H1 (cell line): ENCODE measurements at regions not wholly inside any gene's neighbourhood (a gene's known extent, or its start where the extent isn't known, plus 50 kb on each side); places are given as distances from the start of the nearest gene placed in this dataset.

Source experiments
- CTCF ChIA-PET: fragments of 300-600 bp; sonication (Branson Sonifier 250); formaldehyde crosslinking; loops from one replicate; lab custom pipeline; 2021; ENCODE audit not compliant: partially characterized antibody; lab: Charles Lee
- POLR2A ChIA-PET: fragments of 300-600 bp; sonication (Branson Sonifier 250); formaldehyde crosslinking; loops from one replicate; lab custom pipeline; 2021; ENCODE audit warnings: inconsistent platforms; ENCODE audit not compliant: partially characterized antibody; lab: Charles Lee
- DNase-seq, 2 experiments: peaks; one replicate each; pipeline versions ENCODE4 v3.0.0 to v3.0.0-alpha.2; 2010 to 2022; ENCODE audit warnings: low spot score in 2 of 2, low read depth in 1 of 2, mixed read lengths in 1 of 2
- FAIRE-seq: peaks from 2 replicates; lab custom pipeline; 2011; peaks lifted over from hg19 to GRCh38; lab: Jason Lieb, UNC
- H2AFZ ChIP-seq: 2 replicates; pipeline ENCODE4 v1.8.1; 2012; ENCODE audit warnings: low read length, inconsistent platforms
- H2AK5ac ChIP-seq: 2 replicates; pipeline ENCODE4 v1.6.1; 2013; ENCODE audit warnings: low read depth, low read length
- H2BK120ac ChIP-seq: replicated peaks from 2 replicates; pipeline ENCODE3; 2013; ENCODE audit warnings: low read depth, low read length, inconsistent platforms
- H2BK12ac ChIP-seq: 2 replicates; pipeline ENCODE4 v1.6.1; 2013; ENCODE audit warnings: low read depth, low read length
- H2BK15ac ChIP-seq: 2 replicates; pipeline ENCODE4 v1.6.1; 2013; ENCODE audit warnings: low read length
- H2BK20ac ChIP-seq: 2 replicates; pipeline ENCODE4 v1.6.1; 2013; ENCODE audit warnings: low read length
- H2BK5ac ChIP-seq: 2 replicates; pipeline ENCODE4 v1.6.1; 2013; ENCODE audit warnings: low read depth, low read length
- H3K14ac ChIP-seq: 2 replicates; pipeline ENCODE4 v1.6.1; 2013; ENCODE audit warnings: inconsistent platforms; ENCODE audit not compliant: insufficient read length
- H3K18ac ChIP-seq: 2 replicates; pipeline ENCODE4 v1.6.1; 2013; ENCODE audit warnings: low read length; ENCODE audit errors: extremely low read depth
- H3K23ac ChIP-seq: 2 replicates; pipeline ENCODE4 v1.6.1; 2013; ENCODE audit warnings: inconsistent platforms; ENCODE audit not compliant: insufficient read length
- H3K23me2 ChIP-seq: 2 replicates; pipeline ENCODE4 v1.6.1; 2013; ENCODE audit warnings: low read depth, low read length
- H3K27ac ChIP-seq: 2 replicates; pipeline ENCODE4 v1.6.1; 2011; ENCODE audit warnings: low read depth, low read length, inconsistent platforms
- H3K27me3 ChIP-seq, 4 experiments: replicated peaks in 1 of 4; 1 replicate in 1 of 4; 2 replicates in 3 of 4; pipeline versions ENCODE4 v1.6.1 to v1.8.1; 2011 to 2013; ENCODE audit warnings: low read length in 3 of 4, mild to moderate bottlenecking in 3 of 4, inconsistent platforms in 2 of 4, mixed read lengths in 2 of 4, moderate library complexity in 1 of 4; ENCODE audit not compliant: control insufficient read depth in 3 of 4, insufficient read depth in 3 of 4; ENCODE audit errors: extremely low read depth in 1 of 4
- H3K36me3 ChIP-seq, 4 experiments: 2 replicates each; pipeline versions ENCODE4 v1.6.1 to v1.8.1; 2011 to 2013; ENCODE audit warnings: mild to moderate bottlenecking in 4 of 4, low read length in 3 of 4, moderate library complexity in 2 of 4, control low read depth in 1 of 4, inconsistent platforms in 1 of 4; ENCODE audit not compliant: insufficient read depth in 4 of 4, control insufficient read depth in 2 of 4
- H3K4ac ChIP-seq: replicated peaks from 2 replicates; pipeline ENCODE3; 2013; ENCODE audit warnings: low read length, low read depth, mixed read lengths, inconsistent platforms; ENCODE audit not compliant: insufficient read length
- H3K4me1 ChIP-seq, 4 experiments: replicated peaks in 1 of 4; 1 replicate in 1 of 4; 2 replicates in 3 of 4; pipeline versions ENCODE4 v1.6.1 to v1.8.1; 2011 to 2013; ENCODE audit warnings: low read length in 3 of 4, inconsistent platforms in 2 of 4, mixed read lengths in 1 of 4; ENCODE audit not compliant: insufficient read depth in 4 of 4, control insufficient read depth in 3 of 4
- H3K4me2 ChIP-seq, 2 experiments: 2 replicates each; pipeline versions ENCODE4 v1.6.1 to v1.8.1; 2011 to 2013; ENCODE audit warnings: low read depth in 2 of 2, low read length in 2 of 2, control low read depth in 1 of 2, inconsistent platforms in 1 of 2, mild to moderate bottlenecking in 1 of 2; ENCODE audit not compliant: insufficient read depth in 1 of 2
- H3K4me3 ChIP-seq, 4 experiments: fragments of 200-600, 300-600 bp in 1 of 4; sonication (generic), shearing (Covaris generic), sonication (Bioruptor Twin) in 1 of 4; 2 replicates each; pipeline versions ENCODE4 v1.5.1 to v1.8.1; 2011 to 2016; ENCODE audit warnings: low read length in 4 of 4, low read depth in 3 of 4, control low read depth in 2 of 4, inconsistent platforms in 2 of 4, mild to moderate bottlenecking in 2 of 4, mixed read lengths in 1 of 4, moderate library complexity in 1 of 4; ENCODE audit not compliant: insufficient read depth in 2 of 4; ENCODE audit errors: extremely low read depth in 1 of 4
- H3K56ac ChIP-seq: replicated peaks from 2 replicates; pipeline ENCODE3; 2013; ENCODE audit warnings: low read depth, mild to moderate bottlenecking, mixed read lengths, low read length, inconsistent platforms; ENCODE audit not compliant: insufficient read length
- H3K79me1 ChIP-seq: 2 replicates; pipeline ENCODE4 v1.6.1; 2013; ENCODE audit warnings: low read depth, low read length, control low read depth
- H3K79me2 ChIP-seq, 2 experiments: 2 replicates each; pipeline versions ENCODE4 v1.6.1 to v1.8.1; 2012 to 2013; ENCODE audit warnings: low read length in 2 of 2, mild to moderate bottlenecking in 2 of 2, inconsistent platforms in 1 of 2; ENCODE audit not compliant: insufficient read depth in 2 of 2, control insufficient read depth in 1 of 2
- H3K9ac ChIP-seq, 4 experiments: replicated peaks in 1 of 4; 1 replicate in 1 of 4; 2 replicates in 3 of 4; pipeline versions ENCODE4 v1.6.1 to v1.8.1; 2011 to 2013; ENCODE audit warnings: low read depth in 3 of 4, low read length in 3 of 4, control low read depth in 2 of 4, mild to moderate bottlenecking in 2 of 4, moderate library complexity in 2 of 4, inconsistent platforms in 1 of 4; ENCODE audit errors: extremely low read depth in 1 of 4
- H3K9me3 ChIP-seq, 2 experiments: 2 replicates each; pipeline versions ENCODE4 v1.6.1 to v1.8.1; 2012 to 2013; ENCODE audit warnings: mild to moderate bottlenecking in 2 of 2, moderate library complexity in 2 of 2, control low read depth in 1 of 2, inconsistent platforms in 1 of 2, low read depth in 1 of 2, low read length in 1 of 2, mixed read lengths in 1 of 2; ENCODE audit not compliant: insufficient read depth in 2 of 2
- H4K20me1 ChIP-seq, 2 experiments: replicated peaks in 1 of 2; 2 replicates each; pipeline versions ENCODE3 to v1.8.1; 2011 to 2013; ENCODE audit warnings: inconsistent platforms in 2 of 2, low read length in 2 of 2, mild to moderate bottlenecking in 1 of 2; ENCODE audit not compliant: insufficient read depth in 2 of 2, control insufficient read depth in 1 of 2
- H4K5ac ChIP-seq: 2 replicates; pipeline ENCODE4 v1.6.1; 2013; ENCODE audit warnings: low read length, low read depth, mixed read lengths, inconsistent platforms; ENCODE audit not compliant: insufficient read length
- H4K8ac ChIP-seq: 2 replicates; pipeline ENCODE4 v1.8.0; 2013; ENCODE audit warnings: mild to moderate bottlenecking, moderate library complexity, low read length, inconsistent platforms; ENCODE audit not compliant: insufficient read depth; ENCODE audit errors: extremely low read depth
- H4K91ac ChIP-seq: replicated peaks from 2 replicates; pipeline ENCODE3; 2013; ENCODE audit warnings: low read length, mixed read lengths, inconsistent platforms; ENCODE audit not compliant: insufficient read length
- ASH2L ChIP-seq: fragments of 200-600, 300-600 bp; sonication (generic); IDR thresholded peaks from one replicate; pipeline ENCODE4 v1.7.1; 2017; ENCODE audit warnings: low read length
- JUN ChIP-seq: IDR thresholded peaks from 2 replicates; pipeline ENCODE4 v1.6.1; 2011; ENCODE audit warnings: low read depth, mild to moderate bottlenecking, improper control_type of control experiment, low read length
- TAF1 ChIP-seq: IDR thresholded peaks from 2 replicates; pipeline ENCODE4 v1.6.1; 2011; ENCODE audit warnings: mild to moderate bottlenecking, low read depth, low read length
- TCF12 ChIP-seq: IDR thresholded peaks from 2 replicates; pipeline ENCODE4 v1.6.1; 2011; ENCODE audit warnings: low read depth, mild to moderate bottlenecking, low read length
- TF ChIP-seq, protein P1 (sequence below): IDR thresholded peaks from 2 replicates; pipeline ENCODE4 v1.6.1; 2011; ENCODE audit warnings: low read length, improper control_type of control experiment

DNA sequence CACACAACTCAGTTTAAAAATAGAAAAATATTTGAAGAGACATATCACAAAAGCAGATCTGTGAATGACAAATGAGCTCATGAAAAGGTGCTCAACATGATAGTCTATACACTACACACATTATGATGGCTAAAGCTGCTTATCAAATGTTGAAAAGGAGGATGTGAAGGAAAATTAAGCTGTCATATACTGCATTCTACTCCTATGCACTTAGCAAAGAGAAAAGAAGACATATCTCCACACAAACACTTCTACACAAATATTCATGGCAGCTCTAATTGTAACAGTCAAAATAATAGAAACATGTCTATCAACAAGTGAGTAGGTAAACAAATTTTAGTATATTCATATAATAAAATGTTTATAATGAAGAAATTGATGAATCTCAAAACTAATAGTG, 540.5 kb downstream of the PLOD2 start:
- H3K18ac ChIP-seq = no peak overlapping the region
- H2AFZ ChIP-seq = no peak overlapping the region
- H3K23me2 ChIP-seq = no peaks in the 10 kb centered on the region
- H3K4me2 ChIP-seq = no peak overlapping the region
- H2BK15ac ChIP-seq = no peak overlapping the region
- H3K79me1 ChIP-seq = no peaks in the 10 kb centered on the region
- ChIA-PET POLR2A (no interaction called here), CTCF (interaction anchor here (0.7 kb wide), 1 partner anchor 1423 kb away, joined by 3 read pairs; no protein-coding TSS in a partner anchor)
- H3K27ac ChIP-seq = no peak overlapping the region
- H2BK12ac ChIP-seq = no peak overlapping the region
- no peak overlapping the region for H2BK120ac ChIP-seq
- no peak overlapping the region for H2BK20ac ChIP-seq
- no peak overlapping the region for H2BK5ac ChIP-seq
- H3K23ac ChIP-seq = no peak overlapping the region
- H4K5ac ChIP-seq = no peak overlapping the region
- no peaks in the 10 kb centered on the region for H3K79me2 ChIP-seq
- no peak overlapping the region for H3K4ac ChIP-seq
- no peaks in the 10 kb centered on the region for H3K36me3 ChIP-seq
- H3K9me3 ChIP-seq = no peaks in the 10 kb centered on the region
- H4K91ac ChIP-seq = no peak overlapping the region
- DNase-seq (no peak), FAIRE-seq (no peak)
- no peak overlapping the region for H4K8ac ChIP-seq
- no peak overlapping the region for H3K9ac ChIP-seq
- TF ChIP-seq TAF1 (no peak), JUN (no peak), TCF12 (no peak), ASH2L (no peak)
- TF ChIP-seq, protein P1, sequence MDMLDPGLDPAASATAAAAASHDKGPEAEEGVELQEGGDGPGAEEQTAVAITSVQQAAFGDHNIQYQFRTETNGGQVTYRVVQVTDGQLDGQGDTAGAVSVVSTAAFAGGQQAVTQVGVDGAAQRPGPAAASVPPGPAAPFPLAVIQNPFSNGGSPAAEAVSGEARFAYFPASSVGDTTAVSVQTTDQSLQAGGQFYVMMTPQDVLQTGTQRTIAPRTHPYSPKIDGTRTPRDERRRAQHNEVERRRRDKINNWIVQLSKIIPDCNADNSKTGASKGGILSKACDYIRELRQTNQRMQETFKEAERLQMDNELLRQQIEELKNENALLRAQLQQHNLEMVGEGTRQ = no peak
- H4K20me1 ChIP-seq = no peaks in the 10 kb centered on the region
- no peak overlapping the region for H2AK5ac ChIP-seq
- H3K27me3 ChIP-seq = no peaks in the 10 kb centered on the region
- no peak overlapping the region for H3K4me3 ChIP-seq
- no peaks in the 10 kb centered on the region for H3K4me1 ChIP-seq
- no peak overlapping the region for H3K56ac ChIP-seq
- no peak overlapping the region for H3K14ac ChIP-seq
